ENCODE measurements at regions not wholly inside any gene's neighbourhood (a gene's known extent, or its start where the extent isn't known, plus 50 kb on each side); places are given as distances from the start of the nearest gene placed in this dataset.

DNA sequence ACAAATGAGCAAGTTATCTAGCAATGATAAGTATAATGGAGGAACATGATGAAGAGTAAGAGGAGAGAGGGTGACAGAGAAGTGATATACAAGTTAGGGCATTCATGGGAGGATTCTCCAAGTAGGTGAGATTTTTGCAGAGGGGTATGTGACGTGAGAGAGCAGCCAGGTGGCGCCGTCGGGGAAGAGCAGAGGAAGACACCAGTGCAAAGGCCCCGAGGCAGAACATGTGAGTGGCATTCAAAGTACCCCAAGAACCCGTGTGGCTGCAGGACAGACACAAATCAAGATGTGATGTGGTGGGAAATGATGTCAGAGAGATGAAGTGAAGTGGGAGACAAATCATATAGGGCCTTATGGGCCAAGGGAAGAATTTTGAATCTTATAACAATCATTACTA is 81.8 kb upstream of the GRM7 start:
- Mint-ChIP-seq H3K4me3 (ENCODE audit: unreplicated experiment) (no peak overlapping the region), H3K4me1 (ENCODE audit: unreplicated experiment) (no peaks in the 10 kb centered on the region), H3K36me3 (ENCODE audit: low read depth, unreplicated experiment) (no peaks in the 10 kb centered on the region), H3K9me3 (ENCODE audit: unreplicated experiment) (peaks cover 4% of the 10 kb centered on the region), H3K27ac (ENCODE audit: unreplicated experiment) (no peak overlapping the region), H3K27me3 (ENCODE audit: unreplicated experiment) (no peaks in the 10 kb centered on the region)
- no peak for DNase-seq (ENCODE audit: low spot score)
- TF ChIP-seq, protein P1, sequence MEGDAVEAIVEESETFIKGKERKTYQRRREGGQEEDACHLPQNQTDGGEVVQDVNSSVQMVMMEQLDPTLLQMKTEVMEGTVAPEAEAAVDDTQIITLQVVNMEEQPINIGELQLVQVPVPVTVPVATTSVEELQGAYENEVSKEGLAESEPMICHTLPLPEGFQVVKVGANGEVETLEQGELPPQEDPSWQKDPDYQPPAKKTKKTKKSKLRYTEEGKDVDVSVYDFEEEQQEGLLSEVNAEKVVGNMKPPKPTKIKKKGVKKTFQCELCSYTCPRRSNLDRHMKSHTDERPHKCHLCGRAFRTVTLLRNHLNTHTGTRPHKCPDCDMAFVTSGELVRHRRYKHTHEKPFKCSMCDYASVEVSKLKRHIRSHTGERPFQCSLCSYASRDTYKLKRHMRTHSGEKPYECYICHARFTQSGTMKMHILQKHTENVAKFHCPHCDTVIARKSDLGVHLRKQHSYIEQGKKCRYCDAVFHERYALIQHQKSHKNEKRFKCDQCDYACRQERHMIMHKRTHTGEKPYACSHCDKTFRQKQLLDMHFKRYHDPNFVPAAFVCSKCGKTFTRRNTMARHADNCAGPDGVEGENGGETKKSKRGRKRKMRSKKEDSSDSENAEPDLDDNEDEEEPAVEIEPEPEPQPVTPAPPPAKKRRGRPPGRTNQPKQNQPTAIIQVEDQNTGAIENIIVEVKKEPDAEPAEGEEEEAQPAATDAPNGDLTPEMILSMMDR (IDR thresholded peaks at IDR 0.05; ENCODE audit: unreplicated experiment) = no peak

DNA sequence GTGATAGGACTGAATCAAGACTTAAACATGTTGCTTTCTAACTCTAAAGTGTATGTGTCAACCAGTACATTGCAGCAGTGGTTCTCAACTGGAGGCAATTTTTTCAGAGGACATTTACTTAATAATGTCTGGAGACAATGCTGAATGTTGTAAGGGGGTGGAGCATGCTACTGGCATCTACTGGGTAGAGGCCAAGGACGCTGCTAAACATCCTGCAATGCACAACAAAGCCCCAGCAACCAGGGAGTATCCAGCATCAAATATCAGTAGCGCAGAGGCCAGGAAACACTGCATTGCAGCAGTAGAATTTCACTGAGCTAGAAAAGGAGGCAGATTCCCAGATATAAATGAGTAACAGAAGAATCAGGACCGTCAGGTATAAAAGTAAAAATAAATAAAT is 79.8 kb upstream of the GRM7 start:
- Mint-ChIP-seq H3K27ac (ENCODE audit: unreplicated experiment) (no peak overlapping the region), H3K4me1 (ENCODE audit: unreplicated experiment) (no peaks in the 10 kb centered on the region), H3K36me3 (ENCODE audit: low read depth, unreplicated experiment) (no peaks in the 10 kb centered on the region), H3K9me3 (ENCODE audit: unreplicated experiment) (peaks cover 4% of the 10 kb centered on the region), H3K27me3 (ENCODE audit: unreplicated experiment) (no peaks in the 10 kb centered on the region), H3K4me3 (ENCODE audit: unreplicated experiment) (no peak overlapping the region)
- TF ChIP-seq, protein P1 (IDR thresholded peaks at IDR 0.05; ENCODE audit: unreplicated experiment) = no peak
- no peak for DNase-seq (ENCODE audit: low spot score)

GRCh38 chr3:6785726-6786125 is 75.2 kb upstream of the GRM7 start:
- peaks cover under 1% of the 10 kb centered on the region for H3K9me3 Mint-ChIP-seq (ENCODE audit: unreplicated experiment)
- H3K27ac Mint-ChIP-seq (ENCODE audit: unreplicated experiment) = no peak overlapping the region
- no peaks in the 10 kb centered on the region for H3K4me1 Mint-ChIP-seq (ENCODE audit: unreplicated experiment)
- TF ChIP-seq, protein P1 (IDR thresholded peaks at IDR 0.05; ENCODE audit: unreplicated experiment) = no peak
- no peak overlapping the region for H3K4me3 Mint-ChIP-seq (ENCODE audit: unreplicated experiment)
- DNase-seq (ENCODE audit: low spot score) = no peak
- no peaks in the 10 kb centered on the region for H3K36me3 Mint-ChIP-seq (ENCODE audit: low read depth, unreplicated experiment)
- H3K27me3 Mint-ChIP-seq (ENCODE audit: unreplicated experiment) = no peaks in the 10 kb centered on the region

DNA sequence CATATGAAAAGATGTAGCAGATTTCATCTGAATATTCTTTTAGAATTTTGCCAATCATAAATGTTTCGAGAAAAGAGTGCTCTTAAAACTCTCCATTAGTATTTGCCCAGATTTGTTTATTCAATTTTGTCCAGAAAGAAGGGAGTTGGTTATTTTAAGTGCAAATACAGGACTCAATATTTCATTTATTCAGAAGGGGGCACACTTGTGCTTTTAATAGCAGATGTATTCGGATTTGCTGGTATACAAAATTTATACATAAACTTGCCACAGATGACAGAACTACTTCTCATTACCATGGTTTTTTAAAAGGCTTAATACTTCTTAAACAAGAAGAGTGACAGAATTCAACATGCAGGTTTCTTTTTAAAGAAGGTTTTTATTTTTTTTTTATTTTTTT is 69.8 kb upstream of the GRM7 start:
- Mint-ChIP-seq H3K27me3 (ENCODE audit: unreplicated experiment) (peaks cover 1% of the 10 kb centered on the region), H3K27ac (ENCODE audit: unreplicated experiment) (no peak overlapping the region), H3K9me3 (ENCODE audit: unreplicated experiment) (no peaks in the 10 kb centered on the region), H3K4me1 (ENCODE audit: unreplicated experiment) (no peaks in the 10 kb centered on the region), H3K4me3 (ENCODE audit: unreplicated experiment) (no peak overlapping the region), H3K36me3 (ENCODE audit: low read depth, unreplicated experiment) (no peaks in the 10 kb centered on the region)
- TF ChIP-seq, protein P1 (IDR thresholded peaks at IDR 0.05; ENCODE audit: unreplicated experiment) = no peak
- DNase-seq (ENCODE audit: low spot score) = no peak

DNA sequence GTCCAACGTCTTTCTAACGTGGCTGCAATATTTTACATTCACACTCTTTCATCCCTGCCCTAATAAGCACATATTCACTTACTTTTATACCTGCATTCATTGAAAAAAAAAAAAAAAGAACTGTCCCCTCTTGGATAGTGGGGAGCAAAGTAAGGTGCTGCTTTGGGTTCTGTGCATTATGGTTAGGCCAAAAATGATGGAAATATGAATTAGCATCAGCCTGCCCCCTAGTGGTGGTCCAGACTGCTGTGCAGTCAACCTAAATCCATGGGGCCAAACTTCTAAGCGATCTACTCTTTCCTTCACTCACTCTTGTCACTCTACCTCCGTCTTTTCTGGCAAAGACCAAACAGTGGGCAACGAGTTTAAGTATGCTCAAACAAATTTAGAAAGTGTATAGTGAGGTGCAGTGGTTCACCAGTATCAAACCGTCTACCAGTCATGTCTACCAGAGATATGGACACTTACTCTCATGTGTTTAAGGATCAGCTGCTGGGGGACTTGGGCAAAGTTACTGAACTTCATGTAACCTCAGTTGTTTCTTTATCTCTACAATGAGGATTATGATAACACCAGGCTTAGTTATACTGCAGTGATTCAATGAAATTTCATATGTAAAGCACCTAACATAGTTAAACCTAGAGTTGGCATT is 61.5 kb upstream of the GRM7 start:
- Mint-ChIP-seq H3K9me3 (ENCODE audit: unreplicated experiment) (peaks cover 5% of the 10 kb centered on the region), H3K4me1 (ENCODE audit: unreplicated experiment) (no peaks in the 10 kb centered on the region), H3K36me3 (ENCODE audit: low read depth, unreplicated experiment) (no peaks in the 10 kb centered on the region), H3K4me3 (ENCODE audit: unreplicated experiment) (no peak overlapping the region), H3K27ac (ENCODE audit: unreplicated experiment) (no peak overlapping the region), H3K27me3 (ENCODE audit: unreplicated experiment) (peaks cover 1% of the 10 kb centered on the region)
- TF ChIP-seq, protein P1 (IDR thresholded peaks at IDR 0.05; ENCODE audit: unreplicated experiment) = peak; percentile 83
- DNase-seq (ENCODE audit: low spot score) = peak; percentile 41
